ENCODE measurements at regions not wholly inside any gene's neighbourhood (a gene's known extent, or its start where the extent isn't known, plus 50 kb on each side); places are given as distances from the start of the nearest gene placed in this dataset.
A peak's percentile ranks its signal among the peaks of the same experiment; 100 is the strongest.
"Not testable (repeated sequence)": the region's sequence is repeated elsewhere in the genome, so short reads cannot be mapped to it uniquely, and the experiment has no call there.

DNA sequence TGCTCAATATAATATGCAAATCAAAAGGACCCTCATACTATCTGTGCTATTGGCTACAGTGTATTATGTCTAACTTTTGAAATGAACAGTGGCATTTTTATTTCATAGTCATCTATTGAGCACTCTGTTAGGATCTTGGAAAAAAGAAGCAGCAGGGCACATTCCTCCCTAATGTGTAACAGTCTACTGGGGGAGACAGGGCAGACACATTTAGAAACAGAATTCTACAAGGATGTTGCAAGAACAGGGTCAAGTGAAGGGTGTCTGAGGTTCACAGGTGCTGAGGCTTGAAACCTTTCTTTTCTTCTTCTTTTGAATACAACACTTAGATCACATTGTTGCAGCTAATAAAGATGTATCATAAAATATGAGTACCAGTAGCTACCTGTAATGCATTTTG, 129.7 kb upstream of the SLC4A4 start:
- no peak for DNase-seq (ENCODE audit: low read depth in 2 of 2)

DNA sequence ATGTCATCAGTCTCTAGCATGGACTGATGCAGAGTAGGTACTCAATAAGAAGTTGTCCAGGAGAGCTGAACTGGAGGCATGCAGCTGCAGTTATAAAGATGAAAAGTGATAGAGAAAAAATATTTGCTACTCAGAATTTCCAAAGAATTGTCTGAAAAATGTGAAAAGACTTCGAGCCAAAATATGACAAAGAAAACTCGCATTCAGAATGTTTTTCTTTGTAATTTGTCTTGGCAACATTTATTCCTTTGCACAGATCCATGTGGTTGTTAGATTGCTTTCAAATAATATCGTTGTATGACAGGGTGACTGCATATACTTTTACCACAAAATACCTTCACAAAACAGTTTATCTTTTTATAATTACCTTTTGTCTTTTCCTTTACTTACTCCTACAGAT, 128.0 kb upstream of the SLC4A4 start:
- no peak for DNase-seq (ENCODE audit: low read depth in 2 of 2)

DNA sequence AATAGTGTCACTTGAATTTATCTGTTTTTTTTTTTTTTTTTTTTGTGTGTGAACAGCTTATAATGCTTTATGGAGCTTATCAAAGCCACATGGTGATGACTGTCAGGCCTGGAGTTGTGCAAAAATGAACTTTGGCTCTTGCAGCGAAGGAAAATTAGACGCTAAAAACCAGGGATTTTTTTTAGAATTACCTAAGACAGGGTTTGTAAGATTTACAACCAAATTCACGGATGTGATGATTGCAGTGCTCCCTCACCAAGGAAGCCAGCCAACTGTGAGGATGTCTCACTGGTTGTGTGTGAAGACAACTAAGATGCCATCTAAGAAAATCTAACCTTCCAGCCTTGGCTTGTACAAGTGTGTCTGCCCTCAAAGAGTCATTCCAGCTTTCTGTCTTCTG, 127.1 kb upstream of the SLC4A4 start:
- DNase-seq (ENCODE audit: low read depth in 2 of 2), result no peak

DNA sequence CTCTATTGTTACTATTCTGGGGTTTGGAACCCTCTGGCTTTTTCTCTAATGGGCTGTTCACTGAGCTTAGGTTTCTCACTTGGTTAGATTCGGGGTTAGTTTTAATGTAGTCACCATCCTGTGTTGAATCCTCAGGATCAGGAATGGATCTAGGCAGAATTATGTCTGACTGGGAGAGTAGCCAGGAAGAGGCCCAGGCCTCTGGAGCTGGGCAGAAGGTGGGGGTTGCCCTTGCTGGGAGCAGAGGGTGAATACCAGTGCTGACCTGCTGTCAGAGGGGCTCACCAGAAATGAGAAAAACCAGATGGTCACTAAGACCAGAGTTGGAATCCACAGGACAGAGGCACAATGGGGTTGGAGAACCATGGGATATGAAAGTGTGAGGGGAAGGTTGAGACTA, 126.6 kb upstream of the SLC4A4 start:
- no peak for DNase-seq (ENCODE audit: low read depth in 2 of 2)

DNA sequence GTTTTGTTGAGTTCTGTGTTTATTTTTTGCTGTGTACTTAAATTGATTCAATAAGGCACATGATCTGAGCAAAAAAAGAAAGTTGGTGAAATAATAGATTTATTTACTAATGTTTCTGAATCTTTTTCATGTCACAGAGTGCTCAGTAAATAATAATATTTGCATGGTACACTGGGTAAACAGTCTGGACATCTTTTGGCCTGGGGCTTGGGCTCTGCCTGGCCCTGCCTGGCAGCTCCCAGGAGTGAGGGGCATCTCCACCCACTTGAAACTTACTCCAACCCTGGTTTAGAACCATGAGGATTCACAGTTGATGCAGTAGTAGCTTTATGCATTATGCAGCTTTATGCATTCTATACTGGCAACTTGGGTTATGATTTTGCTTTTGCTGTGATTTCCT, 124.2 kb upstream of the SLC4A4 start:
- DNase-seq (ENCODE audit: low read depth in 2 of 2), result no peak

DNA sequence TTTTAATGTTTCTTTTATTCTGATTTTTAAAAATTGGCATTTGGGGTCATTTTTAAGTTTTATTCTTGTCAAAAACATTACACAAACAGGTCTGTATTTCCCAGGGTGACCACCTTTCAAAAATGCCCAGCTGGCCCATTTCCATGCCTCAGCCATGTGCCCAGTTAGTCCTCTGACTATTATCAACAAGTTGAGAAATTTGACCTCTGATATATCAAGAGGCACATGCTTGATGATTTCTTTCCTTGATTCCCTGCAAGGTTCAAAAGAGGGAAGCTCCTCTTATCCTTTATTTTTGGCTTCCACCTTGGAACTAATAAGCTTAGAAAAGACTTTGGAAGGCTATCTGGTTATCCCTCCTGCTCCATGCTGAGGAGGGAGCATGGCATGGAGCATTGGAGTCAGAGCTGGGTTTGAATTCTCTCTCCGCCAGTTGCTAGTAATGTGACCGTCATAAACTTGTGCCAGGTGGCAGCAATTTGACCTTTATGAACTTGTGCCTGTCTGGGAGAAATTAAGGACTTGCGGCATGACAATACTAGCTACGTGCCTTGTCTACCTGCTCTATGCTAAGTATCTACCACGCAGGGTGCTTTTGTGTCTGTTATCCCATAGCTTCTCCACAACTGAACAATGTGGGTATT, 122.4 kb upstream of the SLC4A4 start:
- DNase-seq (ENCODE audit: low read depth in 2 of 2), result no peak

DNA sequence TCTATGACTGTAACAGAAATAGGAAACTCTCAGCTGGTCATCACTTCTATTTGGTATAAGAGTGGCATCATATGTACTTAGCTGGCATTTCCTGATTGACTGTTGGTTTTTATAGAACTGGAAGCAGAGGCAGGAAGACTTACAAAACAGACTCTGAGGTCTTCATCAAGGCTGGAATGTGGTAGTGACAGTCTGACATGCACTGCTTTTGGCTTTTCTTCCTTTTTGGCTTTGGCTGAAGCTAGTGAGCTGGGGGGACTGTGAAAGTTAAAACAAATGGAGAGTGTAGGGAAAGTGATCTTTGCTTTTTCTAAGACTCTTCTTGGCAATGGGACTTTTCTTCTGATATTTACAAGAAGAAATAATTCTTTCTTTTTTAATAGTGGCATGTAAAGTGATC, 121.1 kb upstream of the SLC4A4 start:
- DNase-seq (ENCODE audit: low read depth in 2 of 2), result no peak

DNA sequence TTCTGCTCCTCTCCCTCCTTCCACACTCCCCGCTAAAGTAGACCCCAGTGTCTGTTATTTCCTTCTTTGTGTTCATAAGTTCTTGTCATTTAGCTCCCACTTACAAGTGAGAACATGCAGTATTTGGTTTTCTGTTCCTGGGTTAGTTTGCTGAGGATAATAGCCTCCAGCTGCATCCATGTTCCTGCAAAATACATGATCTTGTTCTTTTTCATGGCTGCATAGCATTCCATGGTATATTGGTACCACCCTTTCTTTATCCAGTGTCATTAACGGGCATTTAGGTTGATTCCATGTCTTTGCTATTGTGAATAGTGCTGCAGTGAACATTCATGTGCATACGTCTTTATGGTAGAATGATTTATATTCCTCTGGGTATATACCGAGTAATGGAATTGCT, 118.0 kb upstream of the SLC4A4 start:
- DNase-seq (ENCODE audit: low read depth in 2 of 2), result not testable (repeated sequence)

DNA sequence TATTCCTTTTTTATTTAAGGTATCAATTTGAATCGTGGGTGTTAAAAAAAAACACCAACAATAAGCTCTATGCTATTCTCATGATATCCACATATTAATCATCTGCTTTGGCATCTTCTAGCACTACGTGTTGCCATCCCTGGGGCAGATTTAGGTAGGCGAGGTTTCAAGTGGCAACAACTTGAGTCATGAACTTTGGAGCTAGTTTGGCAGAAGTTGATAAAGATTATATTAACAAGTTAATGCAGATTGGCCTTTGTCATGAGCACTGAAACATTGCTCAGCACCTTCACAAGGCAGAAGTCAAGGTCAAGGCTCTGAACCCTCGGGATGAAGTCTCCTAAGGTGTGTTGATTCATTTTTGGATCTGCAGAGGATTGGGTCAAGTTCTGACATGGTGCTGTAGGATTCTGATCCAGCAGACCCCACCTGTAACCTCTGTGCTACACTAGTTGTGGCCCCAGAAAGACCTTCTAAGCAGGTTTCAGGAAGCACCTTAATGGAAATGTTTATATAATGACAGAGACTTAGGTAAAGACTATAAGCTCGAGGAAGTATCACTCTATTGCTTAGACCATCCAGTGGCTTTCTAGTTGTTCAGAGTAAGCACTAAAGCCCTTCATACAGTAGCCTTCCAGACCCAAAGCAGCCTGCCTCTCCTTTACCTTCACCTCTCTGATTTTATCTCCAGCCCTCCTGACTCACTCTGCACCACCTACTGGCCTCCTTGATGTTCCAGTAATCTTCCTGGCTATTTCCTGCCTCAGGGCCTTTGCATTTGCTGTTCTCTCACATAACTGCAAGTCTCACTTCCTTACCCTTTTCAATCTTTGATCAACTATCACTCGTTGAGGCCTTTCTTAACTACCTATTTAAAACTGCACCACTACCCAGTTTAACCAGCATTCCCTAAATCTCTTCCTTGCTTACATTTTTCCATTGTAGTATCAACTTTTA, 117.0 kb upstream of the SLC4A4 start:
- no peak for DNase-seq (ENCODE audit: low read depth in 2 of 2)

DNA sequence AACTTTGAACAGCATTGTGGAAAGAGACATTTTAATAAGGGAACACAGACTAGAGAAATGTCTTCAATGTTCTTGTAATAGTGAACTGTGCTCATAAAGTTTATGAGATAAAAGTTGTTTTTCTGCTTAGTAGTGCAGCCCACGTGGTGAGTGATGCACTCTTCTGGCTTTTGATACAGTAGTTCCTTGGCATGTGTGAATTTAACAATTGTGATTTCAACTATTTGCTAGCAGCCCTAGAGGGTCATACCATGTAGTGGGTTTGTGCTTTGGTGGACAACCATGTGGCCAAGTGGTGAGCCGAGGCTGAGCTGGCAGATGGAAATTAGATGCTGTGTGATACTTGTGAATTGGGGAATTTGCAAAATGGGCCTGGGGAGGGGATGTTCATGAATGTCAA, 116.2 kb upstream of the SLC4A4 start:
- DNase-seq (ENCODE audit: low read depth in 2 of 2), result no peak

DNA sequence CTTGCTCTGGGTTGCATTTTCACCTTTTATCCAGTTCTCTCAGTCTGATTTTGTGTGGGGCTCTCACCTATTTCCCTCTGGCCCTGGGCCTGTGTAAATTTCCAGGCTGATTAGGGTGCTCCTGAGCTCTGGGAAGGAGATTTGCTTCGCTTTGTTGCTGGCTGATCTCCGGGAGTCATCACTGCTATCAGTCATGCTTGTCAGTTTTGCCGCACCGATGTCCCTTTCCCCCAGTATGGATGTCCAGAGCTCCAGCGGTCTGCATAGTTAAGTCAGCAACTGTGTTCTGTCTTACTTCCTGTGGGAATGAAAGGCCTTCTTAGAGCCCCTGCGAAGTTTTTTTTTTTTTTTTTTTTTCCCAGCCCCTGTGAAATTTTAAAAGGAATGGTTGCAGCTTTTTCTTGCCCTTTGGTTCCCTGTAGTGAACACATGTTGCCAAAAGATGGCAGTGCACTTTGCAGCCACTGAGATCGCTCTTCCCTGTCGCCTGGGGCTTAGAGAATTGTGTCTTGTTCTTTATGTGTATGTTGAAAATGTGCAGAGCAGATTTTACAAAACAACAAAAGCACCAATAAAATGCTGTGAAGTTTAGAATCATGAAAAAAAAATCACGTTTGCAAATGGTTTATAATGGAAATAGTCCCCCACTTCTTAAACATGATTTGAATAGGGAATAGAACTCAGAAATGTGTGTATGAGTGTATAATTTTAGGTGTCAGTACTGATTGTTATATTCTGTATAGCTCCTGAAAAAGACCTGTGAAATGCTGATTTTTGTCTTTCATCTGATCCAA, 109.1 kb upstream of the SLC4A4 start:
- peak; percentile 22 to 31 for DNase-seq (ENCODE audit: low read depth in 2 of 2)

DNA sequence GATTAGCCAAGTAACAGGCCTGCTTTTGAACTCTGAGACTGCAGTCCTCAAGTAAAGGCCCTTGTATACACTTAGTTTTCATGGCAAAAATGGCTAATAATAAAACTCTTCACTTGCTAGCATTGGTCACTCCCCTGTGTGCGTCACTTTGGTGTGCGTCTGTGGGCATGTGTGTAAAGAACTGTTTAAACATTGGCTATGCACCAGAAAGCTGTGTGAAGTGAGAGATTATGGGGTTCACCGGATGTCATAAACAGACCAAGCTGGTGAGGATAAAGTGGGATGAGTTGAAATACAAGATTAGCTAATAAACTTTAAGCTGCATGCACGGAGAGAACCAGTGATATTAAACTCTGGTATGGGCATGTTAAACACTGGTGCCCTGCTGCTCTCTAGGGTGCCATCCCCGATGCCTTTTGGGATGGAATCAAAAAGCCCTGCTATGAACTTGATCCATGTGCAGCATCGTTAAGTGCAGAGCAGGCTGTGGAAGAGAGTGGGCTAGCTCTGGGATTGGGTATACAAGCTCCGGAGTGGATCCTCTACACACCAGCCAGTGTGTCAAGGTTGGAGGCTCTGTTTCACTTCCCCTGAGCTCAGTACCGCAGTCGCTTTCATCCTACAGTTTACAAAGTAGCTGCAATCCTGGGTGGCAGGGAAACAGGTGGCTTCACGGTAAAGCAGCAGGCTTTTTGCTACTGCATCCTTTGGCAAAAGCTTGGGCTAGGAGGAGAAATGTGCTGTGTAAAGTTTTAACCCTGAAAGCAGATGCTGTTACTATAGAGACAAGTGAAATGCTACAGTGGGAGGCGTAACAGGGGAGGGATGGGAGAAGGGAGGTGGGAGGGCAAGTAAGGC, 108.3 kb upstream of the SLC4A4 start:
- DNase-seq (ENCODE audit: low read depth in 2 of 2), result no peak

DNA sequence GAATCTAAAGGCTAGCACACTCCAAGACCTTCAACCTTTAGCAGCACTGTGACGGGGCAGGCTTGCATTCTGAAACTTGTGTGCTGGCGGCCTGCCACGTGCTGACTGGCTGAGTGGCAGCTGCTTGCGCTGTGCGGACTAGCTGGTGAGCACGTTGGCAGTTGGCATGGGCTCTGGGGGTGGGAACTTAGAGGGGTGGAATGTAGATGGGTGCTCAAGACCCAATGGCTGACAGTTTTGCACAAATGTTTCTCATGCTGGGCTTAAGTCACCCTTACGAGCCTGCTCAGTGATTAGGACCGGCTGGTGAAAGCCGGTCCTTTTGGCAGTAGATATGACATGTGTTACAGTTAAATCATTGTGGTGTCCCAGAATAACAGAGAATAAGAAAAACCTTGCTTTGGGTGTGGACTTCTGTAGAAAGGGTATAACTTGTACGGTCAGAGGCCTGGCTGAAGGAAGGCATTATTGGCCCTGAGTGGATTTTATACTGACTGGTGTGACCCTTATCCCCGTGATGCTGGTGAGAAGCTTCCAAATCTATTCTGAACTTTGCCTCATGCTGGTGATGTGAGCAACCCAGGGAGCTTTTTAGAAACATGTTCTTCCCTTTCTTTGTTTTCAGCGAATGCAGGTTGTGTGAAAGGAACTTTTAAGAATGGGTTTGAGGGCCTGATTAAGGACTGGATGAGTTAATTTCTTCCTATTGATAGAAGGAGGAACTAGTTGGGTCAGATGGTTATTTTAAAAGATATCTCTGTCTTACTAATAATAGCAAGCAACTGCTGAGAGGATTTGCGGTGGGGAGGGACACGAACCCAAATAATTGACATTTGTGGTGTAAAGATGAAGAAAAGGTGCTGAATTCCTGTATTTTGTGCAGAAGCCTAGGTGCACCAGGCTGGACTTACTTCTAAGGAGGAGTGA, 107.4 kb upstream of the SLC4A4 start:
- DNase-seq (ENCODE audit: low read depth in 2 of 2), result no peak

DNA sequence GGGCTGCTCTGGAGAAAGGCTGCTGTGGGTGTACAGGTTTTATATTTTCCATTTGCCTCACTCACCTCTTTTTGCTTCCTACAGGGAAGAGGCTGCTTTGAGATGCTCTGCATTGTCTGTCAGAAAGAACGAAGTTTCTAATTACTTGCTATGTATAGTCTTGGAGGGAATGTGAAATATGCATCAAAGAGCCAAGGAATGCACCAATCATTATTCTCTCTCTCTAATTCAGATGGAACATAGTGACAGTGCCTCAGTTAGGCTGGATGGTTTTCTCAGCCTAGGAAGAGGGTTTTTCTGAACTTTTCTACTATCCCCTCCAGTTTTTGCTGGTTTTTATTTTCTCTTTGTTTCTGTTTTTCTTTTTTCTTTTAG, 106.8 kb upstream of the SLC4A4 start:
- no peak for DNase-seq (ENCODE audit: low read depth in 2 of 2)

DNA sequence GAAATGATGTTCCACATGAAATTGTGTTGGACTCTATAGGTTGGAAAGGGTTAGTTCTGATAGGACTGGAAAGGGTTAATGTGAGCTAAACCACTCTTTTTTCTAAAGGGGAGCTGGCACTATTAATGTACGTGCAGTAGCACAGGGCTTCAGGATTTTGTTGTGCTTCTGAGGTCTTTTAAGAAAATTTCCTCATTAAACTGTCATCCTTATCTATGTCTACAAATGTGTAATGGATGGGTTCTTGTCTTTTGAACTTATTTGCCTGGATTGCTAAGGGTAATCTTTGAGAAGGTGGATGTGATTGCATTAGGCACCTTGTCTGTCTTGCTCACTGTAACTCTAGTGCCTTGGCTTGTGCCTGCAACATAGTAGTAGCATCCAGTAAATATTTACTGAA, 106.0 kb upstream of the SLC4A4 start:
- DNase-seq (ENCODE audit: low read depth in 2 of 2), result no peak

DNA sequence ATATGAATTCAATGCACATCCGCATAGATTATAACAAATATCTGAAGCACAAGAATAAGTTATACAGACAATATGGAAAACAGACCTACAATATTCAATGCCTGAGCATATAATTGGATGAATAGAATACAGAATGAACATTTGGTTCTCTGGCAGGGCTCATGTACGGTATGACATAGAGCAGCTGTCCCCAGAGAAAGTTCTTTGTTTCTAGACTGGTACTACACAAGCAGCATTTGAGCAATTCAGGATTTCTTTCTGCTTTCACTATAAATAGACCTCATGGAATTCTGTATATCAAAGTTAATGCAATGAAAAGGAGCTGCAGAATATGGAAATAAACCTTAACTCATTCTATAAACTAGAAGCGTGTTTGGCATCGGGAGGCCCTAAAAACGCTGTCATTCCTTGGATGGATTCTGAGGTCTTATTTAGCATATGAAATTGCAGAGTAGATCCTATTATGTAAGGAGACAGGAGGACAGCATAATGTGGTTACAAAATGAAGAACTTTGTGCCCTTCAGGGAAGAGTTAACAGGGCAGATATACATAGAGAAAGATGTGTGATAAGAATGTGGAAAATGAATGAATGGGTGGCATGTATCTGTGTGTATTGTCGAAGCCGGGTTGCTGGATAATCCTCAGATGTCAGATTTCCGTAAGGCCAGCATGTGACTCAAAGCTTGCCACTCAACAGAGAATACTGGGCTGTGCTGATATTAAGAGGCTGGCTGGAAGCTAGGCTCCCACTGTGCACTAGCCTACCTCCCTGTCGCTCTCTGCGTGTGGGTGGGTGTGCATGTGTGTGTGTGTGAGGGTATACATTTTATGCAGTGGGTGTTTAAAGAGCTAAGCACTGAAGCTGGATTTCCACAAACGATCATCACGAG, 103.3 kb upstream of the SLC4A4 start:
- no peak for DNase-seq (ENCODE audit: low read depth in 2 of 2)

DNA sequence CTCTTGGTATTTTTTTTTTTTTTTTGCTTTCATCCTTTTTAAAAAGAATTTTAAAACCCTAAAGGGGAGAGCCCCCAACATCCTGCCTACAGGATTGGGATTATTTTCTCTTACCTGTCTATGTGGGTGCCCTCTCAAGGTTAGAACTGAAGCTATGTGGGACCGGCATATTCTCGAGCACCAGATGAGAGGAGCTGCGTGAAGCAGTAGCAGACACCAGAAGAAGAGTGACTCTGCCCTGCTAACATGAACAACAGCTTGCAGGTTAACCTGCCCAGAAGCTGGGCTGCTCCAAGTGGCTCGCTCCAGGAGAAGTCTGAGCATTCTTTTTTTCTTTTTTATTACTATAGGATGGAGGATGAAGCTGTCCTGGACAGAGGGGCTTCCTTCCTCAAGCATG, 102.6 kb upstream of the SLC4A4 start:
- no peak for DNase-seq (ENCODE audit: low read depth in 2 of 2)

DNA sequence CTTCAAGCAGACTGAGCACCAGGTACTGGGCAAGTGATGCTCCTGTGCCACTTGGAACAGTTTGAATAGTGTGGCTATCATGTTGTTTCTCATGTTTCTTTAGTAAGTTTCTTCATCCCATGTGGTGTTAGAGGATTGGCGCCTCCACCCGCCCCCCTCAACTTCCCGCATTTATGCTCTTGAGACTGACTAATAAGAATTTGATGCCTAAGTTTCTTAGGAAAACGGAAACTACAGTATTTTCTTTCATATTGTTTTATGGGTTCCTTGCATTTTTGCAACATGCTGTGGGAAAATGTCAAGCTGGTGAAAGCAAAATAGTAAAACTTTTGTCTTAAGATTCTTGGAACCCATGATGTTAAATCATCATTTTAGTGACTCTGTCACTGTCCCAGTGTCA, 101.2 kb upstream of the SLC4A4 start:
- DNase-seq (ENCODE audit: low read depth in 2 of 2), result no peak

DNA sequence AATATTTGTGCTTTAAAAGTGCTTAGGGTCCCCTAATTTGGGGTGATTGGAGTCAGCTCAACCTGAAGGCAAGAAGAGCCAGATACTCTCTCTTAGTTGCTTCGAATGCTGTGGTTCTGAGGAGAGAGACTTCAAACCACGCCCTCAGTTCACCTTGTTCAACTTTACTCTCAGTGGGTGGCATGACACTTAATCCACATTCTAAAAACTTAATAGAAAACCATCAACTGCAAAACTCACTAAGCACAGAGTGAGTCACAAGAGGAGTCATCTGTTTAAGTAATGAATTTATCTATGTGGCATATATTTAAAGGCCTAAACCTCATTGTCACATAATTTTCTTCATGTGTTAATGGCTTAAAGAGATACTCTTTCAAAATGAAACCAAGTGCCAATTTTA, 99.5 kb upstream of the SLC4A4 start:
- no peak for DNase-seq (ENCODE audit: low read depth in 2 of 2)

Data from dermis microvascular lymphatic vessel endothelial cell (primary cell).